Skin of body (tissue), 1 donor: ENCODE measurements at regions not wholly inside any gene's neighbourhood (a gene's known extent, or its start where the extent isn't known, plus 50 kb on each side); places are given as distances from the start of the nearest gene placed in this dataset.
A peak's percentile ranks its signal among the peaks of the same experiment; 100 is the strongest.

ENCODE experiments used
- DNase-seq: peaks from one replicate; lab custom pipeline; 2025; lab: John Stamatoyannopoulos, UW

DNA sequence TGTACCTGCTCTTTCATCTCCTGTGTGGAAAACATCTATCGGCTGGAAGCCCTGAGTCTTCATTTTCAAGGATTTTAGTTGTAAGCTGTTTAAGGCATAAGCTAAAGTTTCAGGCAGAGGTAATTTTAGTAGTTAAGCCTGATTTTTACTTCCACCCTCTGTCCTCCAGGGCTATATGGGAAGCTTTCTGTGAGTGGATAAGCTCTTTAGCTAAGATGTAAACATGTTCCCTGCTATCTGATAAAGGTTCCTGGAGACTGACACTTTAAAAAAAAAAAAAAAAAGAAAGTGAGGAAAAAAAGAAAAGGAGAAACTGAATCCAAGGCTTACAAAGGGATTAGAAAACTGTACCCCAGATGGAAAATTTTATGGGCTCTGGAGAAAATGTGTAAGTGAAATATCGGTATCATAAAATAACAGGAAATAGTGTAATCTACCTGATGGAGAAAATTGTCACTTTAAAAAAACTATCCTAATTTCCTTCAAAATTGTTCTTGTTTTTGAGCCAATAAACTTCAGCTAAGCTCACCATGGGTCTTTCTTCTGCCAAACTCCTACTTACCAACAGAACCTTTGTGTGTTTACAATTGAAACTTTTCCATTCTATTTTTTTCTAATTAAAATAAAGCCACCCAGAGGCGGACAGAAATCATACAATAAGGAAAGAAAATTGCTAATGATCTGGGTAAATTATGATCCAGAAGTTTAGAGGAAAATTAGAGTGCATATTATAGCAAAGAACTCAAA, 180.5 kb downstream of the TGFB2 start:
- DNase-seq, result no peak

DNA sequence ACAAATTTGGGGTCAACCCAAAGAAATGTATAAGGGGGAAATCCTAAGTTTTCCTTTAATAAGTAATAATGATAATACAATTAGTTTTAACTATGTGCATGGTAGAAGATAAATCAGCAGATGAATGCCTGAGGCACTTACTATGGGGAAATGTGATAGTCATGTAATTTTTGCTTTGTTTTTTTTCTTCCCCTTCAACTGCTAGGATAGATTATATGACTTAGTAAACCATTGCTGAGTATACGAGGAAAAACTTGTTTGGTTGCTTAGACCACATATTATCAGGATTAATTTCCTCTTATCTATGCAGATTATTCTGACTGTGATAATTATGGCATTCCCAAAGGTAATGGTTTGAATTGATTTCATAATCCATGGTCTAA, 181.1 kb downstream of the TGFB2 start:
- no peak for DNase-seq

DNA sequence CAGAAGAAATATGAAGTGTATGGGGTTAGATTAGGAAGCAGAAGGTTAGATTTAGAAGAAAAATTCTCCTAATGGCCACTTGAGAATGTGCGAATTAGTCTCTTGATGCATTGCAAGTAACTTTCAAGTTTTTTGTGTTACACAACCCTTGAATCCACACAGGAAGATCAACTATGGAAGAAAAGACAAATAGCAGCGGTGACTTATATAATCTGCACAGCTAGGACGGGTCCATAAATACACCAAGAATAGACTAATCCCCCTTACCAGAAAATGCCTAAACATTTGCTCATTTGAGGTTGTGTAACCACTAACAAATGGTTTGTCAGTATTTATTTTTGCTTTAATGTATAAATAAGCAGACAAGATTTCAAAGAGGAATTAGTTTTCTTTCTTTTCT, 182.6 kb downstream of the TGFB2 start:
- DNase-seq, result no peak

DNA sequence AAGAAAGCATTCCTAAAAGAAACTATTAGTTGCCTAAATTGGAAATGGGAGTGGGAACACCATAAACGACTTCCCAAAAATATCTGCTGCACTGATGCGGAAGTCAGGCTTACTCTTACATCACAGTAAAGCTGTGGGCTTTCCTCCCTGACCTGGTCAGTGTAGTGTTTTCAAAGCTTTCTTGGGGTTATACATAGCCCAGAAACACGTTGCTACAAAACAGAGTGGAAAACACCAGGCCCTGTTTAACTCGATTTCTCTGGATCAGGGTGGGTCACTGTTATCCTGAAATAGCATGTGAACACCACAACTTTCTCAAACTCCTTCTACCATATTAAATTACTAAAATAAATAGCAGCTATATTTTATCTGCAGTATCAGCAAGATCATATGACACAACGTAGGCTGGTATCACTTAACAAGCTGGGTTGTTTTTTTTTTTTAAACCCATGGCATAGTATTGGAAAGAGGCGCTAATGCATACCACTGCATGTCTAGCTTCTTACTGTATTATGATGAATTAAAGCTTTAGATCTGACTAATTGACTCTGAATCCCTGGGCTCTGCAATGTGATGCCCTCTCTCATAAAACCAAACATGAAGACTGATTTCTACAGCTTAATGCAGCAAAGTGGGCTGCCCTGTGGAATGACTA, 184.6 kb downstream of the TGFB2 start:
- DNase-seq, result no peak

DNA sequence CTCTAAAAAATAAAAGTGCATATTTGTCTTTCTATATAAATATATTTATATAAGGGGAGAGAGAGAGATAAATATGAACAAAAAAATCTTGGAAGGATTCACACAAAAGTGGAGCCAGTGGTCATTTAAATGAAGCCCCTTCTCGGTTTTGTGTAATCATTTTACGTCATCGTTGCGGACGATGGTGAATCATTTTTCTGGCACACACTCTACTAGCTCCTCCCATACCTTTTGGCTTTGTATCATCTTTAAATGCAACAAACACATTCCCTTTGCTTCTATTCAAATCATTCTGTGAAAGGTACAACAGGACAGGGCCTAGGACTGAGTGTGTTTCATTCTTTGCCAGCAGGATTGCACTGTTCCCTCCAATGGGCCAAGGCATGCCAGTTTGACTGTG, 186.8 kb downstream of the TGFB2 start:
- DNase-seq, result no peak

DNA sequence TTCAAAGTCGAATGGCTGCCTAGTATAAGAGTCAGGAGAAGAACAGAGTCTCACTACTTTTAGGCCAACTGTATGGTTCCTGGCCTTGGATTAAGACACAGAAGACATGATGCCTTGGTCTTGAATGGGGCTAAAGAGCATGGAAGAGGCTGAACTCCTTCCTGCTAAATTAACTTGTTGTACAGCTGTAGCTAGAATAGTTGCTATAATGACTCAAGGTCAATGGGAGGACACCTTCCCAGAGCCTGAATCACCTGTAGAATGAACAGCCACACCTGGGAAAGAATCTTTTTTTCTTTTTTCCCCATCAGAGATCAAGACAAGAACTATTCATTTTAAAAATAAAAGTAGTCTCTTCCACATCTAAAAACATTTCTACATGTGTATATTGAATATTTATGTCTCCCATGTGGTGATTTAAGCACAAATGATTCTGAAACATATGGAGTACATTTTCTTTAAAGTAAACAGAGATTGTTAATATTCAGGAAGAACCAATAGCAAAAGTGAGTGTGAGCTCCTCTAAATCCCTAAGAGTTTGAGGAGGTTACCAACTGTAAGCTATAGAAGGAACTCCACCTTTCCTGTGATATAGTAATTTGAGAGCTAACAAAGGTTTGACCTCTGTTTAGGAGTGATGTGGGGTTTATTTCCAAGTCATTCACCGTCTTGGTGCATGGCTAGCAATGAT, 191.3 kb downstream of the TGFB2 start:
- no peak for DNase-seq

DNA sequence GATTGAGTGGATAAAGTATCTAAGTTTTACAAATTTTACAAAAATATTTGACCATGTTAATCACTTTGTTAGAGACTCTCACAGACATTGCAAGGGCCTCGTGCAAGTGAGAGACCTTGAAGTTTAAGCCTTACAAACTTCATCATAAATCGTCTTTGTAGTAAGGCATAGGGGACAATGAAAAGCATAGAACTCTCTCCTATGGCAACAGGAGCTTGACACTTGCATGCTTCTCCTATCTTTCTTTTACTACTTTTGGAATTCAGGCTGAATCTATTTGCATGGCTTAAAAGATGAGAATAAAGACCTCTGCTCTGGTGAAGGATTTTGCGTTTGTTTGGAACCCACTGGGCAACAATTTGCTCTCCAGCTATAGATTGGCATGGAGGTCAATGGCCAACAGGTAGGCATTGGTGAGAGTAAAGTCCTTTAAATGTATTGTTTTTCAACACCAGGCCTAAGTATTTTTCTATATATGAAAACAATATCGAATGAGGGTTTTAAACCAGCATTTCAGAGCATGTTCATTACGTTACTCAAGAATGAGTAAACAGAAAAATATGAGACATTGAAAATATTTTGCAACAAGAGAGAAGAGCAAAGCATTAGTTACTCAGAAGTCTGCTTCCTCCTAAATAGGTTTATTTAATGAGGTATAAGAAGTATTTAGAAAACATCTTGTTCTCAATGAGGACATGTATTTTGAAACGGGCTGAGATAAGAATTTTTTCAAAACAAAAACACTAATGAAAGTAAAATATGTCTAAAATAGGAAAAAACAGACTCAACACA, 192.2 kb downstream of the TGFB2 start:
- DNase-seq, result no peak

DNA sequence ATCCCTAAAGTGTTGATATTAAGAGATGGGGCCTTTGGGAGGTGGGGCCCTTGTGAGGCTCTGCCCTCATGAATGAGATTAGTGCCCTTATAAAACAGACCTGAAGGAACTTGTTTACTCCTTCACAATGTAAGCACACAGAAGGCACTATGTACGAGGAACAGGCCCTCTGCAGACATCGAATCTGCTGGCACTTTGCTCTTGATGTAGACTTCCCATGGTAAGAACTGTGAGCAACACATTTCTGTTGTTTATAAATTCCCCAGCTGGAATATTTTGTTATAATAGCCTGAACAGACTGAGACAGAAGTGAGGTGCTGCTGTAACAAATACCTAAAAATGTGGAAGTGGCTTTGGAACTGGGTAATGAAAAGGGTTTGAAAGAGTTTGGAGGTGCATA, 193.2 kb downstream of the TGFB2 start:
- no peak for DNase-seq

DNA sequence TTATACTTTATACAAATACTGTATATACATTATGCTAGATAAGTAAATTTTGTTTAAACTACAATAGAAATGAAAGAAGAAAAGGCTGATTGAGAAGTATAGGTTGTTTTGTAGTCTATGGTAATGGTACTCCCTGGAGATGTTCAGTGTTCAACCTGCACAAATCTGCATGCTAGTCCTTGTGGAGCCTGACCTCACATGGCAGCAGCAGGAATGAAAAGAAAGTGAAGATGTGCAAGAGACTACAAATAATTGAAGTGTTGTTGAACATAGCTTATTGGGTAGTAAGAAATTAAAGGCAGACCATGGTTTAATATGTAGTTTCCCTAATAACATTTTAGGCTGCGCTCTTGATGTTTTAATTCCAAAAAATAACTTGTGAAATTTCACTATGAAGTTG, 201.2 kb downstream of the TGFB2 start:
- no peak for DNase-seq

DNA sequence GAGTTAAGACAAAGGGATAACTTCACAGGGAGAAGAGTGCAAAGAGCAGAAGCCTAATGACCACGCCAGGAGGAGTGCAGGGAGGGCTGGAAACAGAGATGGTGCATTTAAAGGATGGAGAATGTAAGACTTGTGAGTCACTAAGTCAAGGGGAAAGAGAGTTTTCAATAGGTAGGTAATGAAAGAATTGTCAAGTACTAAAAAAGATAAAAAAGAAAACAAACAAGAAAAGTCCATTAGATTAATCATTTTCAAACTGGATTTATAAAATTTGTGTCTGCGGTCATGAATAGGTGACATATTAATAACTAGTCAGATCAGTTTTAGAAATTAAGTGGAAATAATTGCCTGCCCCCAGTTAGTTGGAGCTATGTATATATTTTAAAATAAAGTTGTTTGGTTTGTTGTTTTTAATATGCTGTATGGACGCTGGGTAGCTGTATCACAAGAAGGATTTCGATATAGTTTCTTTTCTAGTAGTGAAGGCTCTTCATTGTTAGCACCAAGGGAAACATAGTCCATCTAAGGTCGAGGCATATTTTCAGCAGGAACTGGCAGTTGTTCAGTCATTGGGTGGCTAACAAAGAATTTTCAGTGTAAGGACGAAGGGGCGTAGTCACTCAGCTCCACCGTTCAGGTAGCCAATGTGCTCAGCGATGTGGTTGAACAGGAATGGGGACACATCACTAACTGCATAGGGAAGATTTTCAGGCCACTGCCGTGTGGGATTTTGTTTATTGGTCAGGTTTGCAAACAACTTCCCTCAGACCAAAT, 203.0 kb downstream of the TGFB2 start:
- no peak for DNase-seq

DNA sequence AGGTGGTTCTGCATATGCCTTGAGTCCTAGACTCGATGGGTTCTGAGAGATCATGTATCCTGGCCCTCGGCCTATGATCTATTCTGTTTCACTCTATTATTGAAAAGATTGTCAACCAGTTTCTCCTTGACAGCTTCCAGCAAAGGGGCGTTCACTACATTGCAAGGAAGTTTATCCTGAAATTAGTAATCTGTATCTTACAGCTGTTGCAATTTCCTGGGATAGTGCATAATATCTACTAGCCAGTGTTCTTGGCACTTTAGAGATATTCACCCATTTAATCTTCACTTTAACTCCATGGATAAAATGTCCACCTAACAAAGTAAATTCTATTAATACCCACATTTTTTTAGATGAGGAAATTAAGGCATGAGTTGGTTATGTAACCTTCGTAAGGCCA, 203.6 kb downstream of the TGFB2 start:
- no peak for DNase-seq

DNA sequence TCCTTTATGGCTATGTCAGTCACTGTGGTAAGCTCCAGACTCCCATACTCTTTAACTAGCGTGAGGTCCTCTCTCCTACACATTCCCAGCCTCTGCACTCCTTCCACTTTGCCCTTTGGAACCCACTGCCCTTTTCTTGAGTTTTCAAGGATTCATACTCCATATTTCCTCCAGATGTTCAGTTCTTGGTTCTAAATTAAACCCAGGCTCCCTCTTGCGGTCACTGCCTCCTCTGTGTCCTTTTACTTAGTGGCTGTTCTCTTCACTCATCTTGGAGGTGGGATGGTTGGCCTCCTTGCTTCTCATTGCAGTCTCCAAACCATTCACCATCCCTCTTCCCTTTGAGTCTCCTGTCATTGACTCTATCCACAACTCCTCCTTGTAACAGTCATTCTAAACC, 208.1 kb downstream of the TGFB2 start:
- DNase-seq, result no peak

DNA sequence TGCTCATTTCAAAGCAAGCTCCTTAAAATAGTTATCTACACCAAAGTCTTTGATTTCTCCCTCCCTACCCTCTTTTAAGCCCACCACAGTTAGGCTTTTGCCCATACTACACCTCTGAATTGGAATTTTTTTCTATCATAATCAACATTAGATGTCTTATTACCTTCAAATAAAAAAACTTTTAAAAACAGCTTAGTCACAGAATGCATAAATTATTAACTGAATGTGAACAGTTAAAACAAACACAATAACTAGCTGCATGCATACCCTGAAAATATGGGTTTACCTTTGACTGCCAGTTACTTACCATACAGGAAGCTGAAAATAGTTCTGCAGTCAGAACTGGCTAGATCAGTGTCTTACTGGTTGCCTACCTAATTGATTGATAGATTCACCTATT, 210.9 kb downstream of the TGFB2 start:
- no peak for DNase-seq

DNA sequence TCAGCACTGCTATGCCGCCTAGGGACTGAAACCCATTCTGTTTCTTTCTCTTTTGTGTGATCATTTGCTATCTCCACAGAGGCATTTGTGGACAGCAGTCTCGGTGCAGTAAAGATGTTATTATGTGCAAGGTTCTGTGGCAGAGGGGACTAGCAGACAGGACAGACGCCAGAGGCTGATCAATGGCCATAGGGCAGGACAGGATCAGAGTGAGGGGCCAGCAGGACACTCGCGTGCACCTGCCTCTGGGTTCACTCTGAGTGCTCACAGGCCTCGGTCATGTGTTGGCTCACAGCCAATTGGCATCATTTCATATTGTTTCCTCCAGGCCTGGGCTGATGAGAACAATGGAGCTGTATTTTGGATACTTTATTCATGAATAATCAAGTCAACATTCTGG, 212.6 kb downstream of the TGFB2 start:
- DNase-seq, result peak; percentile 32

DNA sequence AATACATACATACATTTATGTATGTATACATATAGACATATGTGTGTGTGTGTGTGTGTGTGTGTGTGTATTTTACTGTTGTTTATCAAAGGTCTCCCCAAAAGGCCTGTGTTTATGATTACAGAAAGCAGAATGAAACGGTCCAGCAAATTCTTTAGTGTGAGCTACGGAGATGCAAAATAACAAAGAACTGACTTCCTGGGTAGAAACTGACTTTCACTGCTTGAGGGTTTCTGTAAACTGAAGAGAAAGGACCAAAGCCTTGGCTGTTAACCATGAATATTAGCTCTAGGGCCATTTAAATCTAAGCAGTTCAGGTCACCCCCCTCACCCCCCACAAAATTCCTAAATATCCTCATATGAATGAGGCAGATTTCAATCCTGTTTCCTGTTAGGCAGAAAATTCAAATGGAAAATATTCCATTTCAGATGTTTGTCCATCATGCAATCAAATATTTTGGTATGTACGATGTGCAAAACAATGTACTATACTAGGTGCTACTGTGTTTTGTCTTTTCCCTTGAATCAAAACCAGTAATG, 213.2 kb downstream of the TGFB2 start:
- no peak for DNase-seq

DNA sequence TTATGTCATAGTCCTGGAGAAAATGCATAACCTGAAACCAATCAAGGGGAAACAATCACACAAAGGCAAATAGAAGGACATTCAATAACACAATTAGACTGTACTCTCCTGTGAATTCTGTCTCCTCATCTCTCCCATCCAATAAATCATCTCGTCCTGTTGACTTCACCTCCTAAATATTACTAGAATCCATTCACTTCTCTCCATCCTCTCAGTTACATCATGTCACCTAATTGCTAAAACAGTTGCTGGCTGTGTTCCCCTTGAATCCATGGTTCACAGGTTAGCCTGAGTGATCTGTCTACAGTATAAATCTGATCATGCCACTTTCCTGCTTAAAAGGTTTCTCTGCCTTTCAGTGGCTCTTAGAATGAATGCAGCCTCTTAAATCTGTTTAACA, 220.2 kb downstream of the TGFB2 start:
- no peak for DNase-seq

DNA sequence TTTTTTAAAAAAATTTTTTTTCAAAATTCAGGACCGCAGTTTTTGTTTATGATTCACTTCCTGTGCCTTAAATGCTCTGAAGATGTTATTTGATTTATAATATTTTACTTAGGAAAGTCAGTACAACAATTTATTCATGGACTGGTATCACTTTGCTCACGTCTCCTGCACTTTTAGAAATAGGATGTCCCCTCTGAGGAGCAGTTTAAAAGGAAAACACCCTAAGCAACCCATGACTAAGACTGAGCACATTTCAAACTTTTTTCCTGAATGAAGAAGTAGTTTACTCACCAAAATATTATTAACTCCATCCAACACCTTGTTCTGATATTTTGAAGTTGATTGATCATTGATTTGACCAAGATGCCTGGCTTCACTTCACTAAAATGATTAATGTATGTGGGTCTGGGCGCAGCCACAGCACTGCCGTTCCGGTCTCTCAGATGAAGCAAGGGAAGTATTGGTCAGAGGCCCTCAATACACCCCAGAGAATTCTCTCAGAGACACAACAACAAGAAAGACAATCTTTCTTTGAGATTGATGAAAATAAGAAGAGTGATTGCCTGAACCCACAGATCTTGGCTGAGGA, 223.9 kb downstream of the TGFB2 start:
- no peak for DNase-seq

DNA sequence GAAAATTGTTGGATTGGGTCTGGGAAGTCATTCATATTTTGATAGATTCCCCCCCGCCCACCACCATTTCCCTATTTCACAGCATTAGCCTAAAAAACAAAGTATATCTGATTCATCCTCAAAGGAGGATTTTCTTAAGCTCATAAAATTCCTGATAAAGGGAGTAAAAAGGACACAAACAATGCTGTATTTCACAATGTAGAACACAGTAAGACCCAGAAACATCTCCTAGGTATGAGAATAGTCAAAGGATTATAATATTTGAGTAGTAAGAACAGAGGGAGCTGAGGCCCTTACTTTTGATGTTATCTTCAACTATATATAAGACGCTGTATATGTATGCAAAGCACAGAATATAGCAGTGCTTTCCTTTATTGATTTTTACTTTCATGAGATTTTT, 225.3 kb downstream of the TGFB2 start:
- DNase-seq, result no peak

DNA sequence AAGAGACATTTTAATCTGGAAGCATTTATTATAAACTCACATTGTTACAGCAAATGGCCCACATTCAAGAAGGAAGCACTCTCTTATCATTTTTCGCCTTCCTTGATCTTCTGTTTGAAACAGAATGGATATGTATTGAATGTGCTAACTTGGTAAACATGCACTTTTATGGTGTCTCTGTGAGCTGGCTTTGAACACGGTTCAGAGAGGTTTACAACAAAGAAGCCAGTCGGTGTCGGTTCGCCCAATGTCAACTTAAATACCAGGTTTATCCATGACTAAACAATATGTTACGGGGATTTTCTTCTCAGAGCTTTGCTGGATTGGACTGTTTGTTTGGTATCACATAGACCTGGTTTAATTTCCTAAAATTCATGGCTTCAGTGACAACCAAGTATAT, 226.4 kb downstream of the TGFB2 start:
- DNase-seq, result no peak

DNA sequence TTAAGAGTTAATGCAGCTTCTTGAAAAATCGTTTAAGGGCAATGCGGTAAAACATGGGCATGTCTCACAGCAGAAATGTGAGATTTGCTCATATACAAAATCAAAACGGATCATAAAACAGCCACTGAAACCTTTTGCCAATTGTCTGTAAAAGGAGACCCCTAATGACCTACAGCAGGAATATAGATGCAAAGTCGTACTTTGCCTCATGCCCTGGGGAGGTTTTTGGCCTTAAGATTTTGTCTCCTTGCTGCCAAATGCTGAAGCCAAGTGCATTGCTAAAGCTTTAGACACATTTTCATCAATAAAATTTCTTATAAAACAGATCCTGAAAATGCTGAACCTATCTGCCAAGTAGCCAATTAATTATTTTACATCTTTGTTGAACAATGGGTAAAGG, 226.9 kb downstream of the TGFB2 start:
- DNase-seq, result peak; percentile 81

DNA sequence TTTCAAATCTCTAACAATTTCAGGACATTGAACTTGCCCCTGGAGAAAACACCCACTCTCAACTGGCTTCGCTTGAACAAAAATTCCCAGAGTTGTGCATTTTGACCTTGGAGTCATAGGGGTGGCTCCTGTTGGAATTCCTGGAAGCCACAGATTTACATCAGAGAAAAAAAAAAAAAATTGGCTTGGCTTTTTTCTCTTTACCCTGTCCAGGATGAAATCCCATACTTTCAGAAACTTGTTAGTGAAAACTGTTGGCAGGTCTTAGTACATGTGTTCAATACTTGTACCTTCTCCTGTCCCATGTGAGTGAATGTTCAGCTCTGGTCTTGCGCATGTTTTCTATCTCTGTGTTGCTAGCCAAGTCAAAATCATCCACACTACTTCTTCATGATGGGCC, 228.8 kb downstream of the TGFB2 start:
- no peak for DNase-seq
